Kidney (tissue), 13 donors: ENCODE measurements at regions not wholly inside any gene's neighbourhood (a gene's known extent, or its start where the extent isn't known, plus 50 kb on each side); places are given as distances from the start of the nearest gene placed in this dataset.

Experiments
- DNase-seq, 5 donors: peaks; one replicate each; pipeline ENCODE4 v3.0.0-alpha.2; 2013 to 2020
- FAIRE-seq: peaks from 2 replicates; lab custom pipeline; 2012; peaks lifted over from hg19 to GRCh38; lab: Jason Lieb, UNC
- H3K27ac ChIP-seq, 2 donors: one replicate each; pipeline ENCODE4 v1.7.0; 2013; ENCODE audit warnings: low read depth in 2 of 2, low read length in 2 of 2, inconsistent platforms in 1 of 2
- H3K27me3 ChIP-seq: one replicate; pipeline ENCODE4 v1.7.1; 2013; ENCODE audit warnings: low read length, inconsistent platforms; ENCODE audit not compliant: control insufficient read depth, insufficient read depth
- H3K36me3 ChIP-seq, 3 donors: one replicate each; pipeline versions ENCODE4 v1.7.0 to v1.7.1; 2013; ENCODE audit warnings: low read length in 3 of 3, control low read depth in 1 of 3, inconsistent platforms in 1 of 3; ENCODE audit not compliant: insufficient read depth in 3 of 3, control insufficient read depth in 2 of 3
- H3K4me1 ChIP-seq, 3 donors: one replicate each; pipeline versions ENCODE4 v1.7.0 to v1.7.1; 2013; ENCODE audit warnings: low read length in 3 of 3, inconsistent platforms in 1 of 3, low read depth in 1 of 3; ENCODE audit not compliant: control insufficient read depth in 2 of 3, insufficient read depth in 2 of 3
- H3K4me3 ChIP-seq, 3 donors: one replicate each; pipeline versions ENCODE4 v1.7.0 to v1.8.1; 2013; ENCODE audit warnings: low read length in 3 of 3, control low read depth in 1 of 3, inconsistent platforms in 1 of 3
- H3K9ac ChIP-seq, 3 donors: one replicate each; pipeline versions ENCODE4 v1.7.0 to v1.7.1; 2013; ENCODE audit warnings: low read length in 3 of 3, control low read depth in 1 of 3, inconsistent platforms in 1 of 3
- H3K9me3 ChIP-seq, 3 donors: one replicate each; pipeline versions ENCODE4 v1.7.0 to v1.7.1; 2013; ENCODE audit warnings: low read length in 3 of 3, control low read depth in 1 of 3, inconsistent platforms in 1 of 3; ENCODE audit not compliant: control insufficient read depth in 2 of 3, insufficient read depth in 1 of 3
- CTCF ChIP-seq: IDR thresholded peaks from 3 replicates; pipeline ENCODE4 v1.5.1; 2012; ENCODE audit warnings: mild to moderate bottlenecking, moderate library complexity, borderline replicate concordance; ENCODE audit not compliant: insufficient read depth; ENCODE audit errors: extremely low read depth
- intact Hi-C: fragments of 100-400 bp; cut with DNase I; formaldehyde crosslinking; loops from one replicate; pipeline ENCODE4 v1.11.1; 2022
- donor health status: control.
- donor health status: control.
- donor health status: control.
- donor health status: control.
- donor health status: control.
- donor health status: DM: yes; HTN: yes; CAD: no.
- donor health status: Normal renal cell carcinoma (clear cell type).

GRCh38 chr6:113636357-113636824, 220.8 kb upstream of the MARCKS start:
- DNase-seq (no peak), FAIRE-seq (no peak)
- Histone ChIP-seq H3K9me3 (no peaks in the 10 kb centered on the region), H3K4me3 (no peak overlapping the region), H3K9ac (no peak overlapping the region), H3K27me3 (no peaks in the 10 kb centered on the region), H3K27ac (no peak overlapping the region), H3K4me1 (peaks cover 0 to 3% (median 0%) of the 10 kb centered on the region in 3 donors), H3K36me3 (no peaks in the 10 kb centered on the region)
- no peak for TF ChIP-seq CTCF
- intact Hi-C loops, result no loop called here

- no peak for DNase-seq
- Histone ChIP-seq H3K9ac (no peak overlapping the region), H3K27ac (no peak overlapping the region), H3K36me3 (no peaks in the 10 kb centered on the region), H3K4me1 (no peaks in the 10 kb centered on the region), H3K27me3 (no peaks in the 10 kb centered on the region), H3K9me3 (no peaks in the 10 kb centered on the region), H3K4me3 (no peak overlapping the region)
- intact Hi-C loops, result no loop called here
- no peak for TF ChIP-seq CTCF
- no peak for FAIRE-seq
Measured at GRCh38 chr6:113640051-113640450, 217.1 kb upstream of the MARCKS start.

GRCh38 chr6:113642001-113642713, 215.0 kb upstream of the MARCKS start:
- Histone ChIP-seq H3K4me3 (no peak overlapping the region), H3K9me3 (no peaks in the 10 kb centered on the region), H3K36me3 (no peaks in the 10 kb centered on the region), H3K27ac (no peak overlapping the region), H3K27me3 (no peaks in the 10 kb centered on the region), H3K9ac (no peak overlapping the region), H3K4me1 (no peaks in the 10 kb centered on the region)
- intact Hi-C loops, result no loop called here
- no peak for FAIRE-seq
- no peak for TF ChIP-seq CTCF
- DNase-seq, result no peak
